Esophagus squamous epithelium (tissue), 5 donors: ENCODE measurements at regions not wholly inside any gene's neighbourhood (a gene's known extent, or its start where the extent isn't known, plus 50 kb on each side); places are given as distances from the start of the nearest gene placed in this dataset.

ENCODE experiments used
- DNase-seq: peaks from one replicate; lab custom pipeline; 2025; lab: John Stamatoyannopoulos, UW
- H3K27ac ChIP-seq, 4 donors: fragments of 200-600 bp; sonication (generic); one replicate each; pipeline ENCODE4 v1.5.1; 2016 to 2019; ENCODE audit warnings: mild to moderate bottlenecking in 1 of 4
- H3K27me3 ChIP-seq, 4 donors: fragments of 200-600 bp; sonication (generic); 1 replicate in 3 of 4; 2 replicates in 1 of 4; pipeline versions ENCODE4 v1.5.1 to v1.6.0; 2017 to 2021; ENCODE audit warnings: antibody characterized with exemption in 1 of 4
- H3K36me3 ChIP-seq, 3 donors: fragments of 200-600 bp; sonication (generic); one replicate each; pipeline ENCODE4 v1.5.1; 2016 to 2019
- H3K4me1 ChIP-seq, 3 donors: fragments of 200-600 bp; sonication (generic); one replicate each; pipeline ENCODE4 v1.5.1; 2017 to 2019
- H3K4me3 ChIP-seq, 4 donors: fragments of 200-600 bp; sonication (generic); 1 replicate in 3 of 4; 2 replicates in 1 of 4; pipeline ENCODE4 v1.5.1; 2016 to 2019; ENCODE audit warnings: mild to moderate bottlenecking in 2 of 4, moderate library complexity in 1 of 4
- H3K9me3 ChIP-seq, 3 donors: fragments of 200-600 bp; sonication (generic); one replicate each; pipeline ENCODE4 v1.5.1; 2016 to 2019
- POLR2A ChIP-seq, 4 donors: fragments of 450-650 bp; IDR thresholded peaks; one replicate each; pipeline ENCODE4 v1.6.1; 2017; ENCODE audit warnings: antibody characterized with exemption in 4 of 4, mild to moderate bottlenecking in 4 of 4, moderate library complexity in 3 of 4
- WGBS, 2 donors: methylation state at CpG; one replicate each; pipeline ENCODE4 v1.1.5; 2018; 5-methylcytosine and 5-hydroxymethylcytosine counted together
- intact Hi-C: fragments of 100-400 bp; cut with DNase I; formaldehyde crosslinking; loops from one replicate; pipeline ENCODE4 v1.15.0; 2022
- TF ChIP-seq, protein P1 (sequence below), 6 experiments: fragments of 450-650 bp in 4 of 6; fragments of 200-600 bp in 2 of 6; sonication (generic) in 2 of 6; IDR thresholded peaks; one replicate each; pipeline ENCODE4 v1.5.1; 2016 to 2019; ENCODE audit warnings: antibody characterized with exemption in 6 of 6, mild to moderate bottlenecking in 4 of 6, moderate library complexity in 4 of 6
- donor health status: DM: yes; HTN: yes; CAD: no.

- Histone ChIP-seq H3K4me1 (peaks cover 4 to 36% (median 16%) of the 10 kb centered on the region in 3 donors), H3K36me3 (no peaks in the 10 kb centered on the region), H3K27ac (peak overlapping the region in 3 of 4 donors; percentile 42 to 68 (median 57)), H3K4me3 (no peak overlapping the region), H3K27me3 (peaks cover 0 to 33% (median 0%) of the 10 kb centered on the region in 4 donors), H3K9me3 (no peaks in the 10 kb centered on the region)
- DNase-seq = no peak
- TF ChIP-seq, protein P1, sequence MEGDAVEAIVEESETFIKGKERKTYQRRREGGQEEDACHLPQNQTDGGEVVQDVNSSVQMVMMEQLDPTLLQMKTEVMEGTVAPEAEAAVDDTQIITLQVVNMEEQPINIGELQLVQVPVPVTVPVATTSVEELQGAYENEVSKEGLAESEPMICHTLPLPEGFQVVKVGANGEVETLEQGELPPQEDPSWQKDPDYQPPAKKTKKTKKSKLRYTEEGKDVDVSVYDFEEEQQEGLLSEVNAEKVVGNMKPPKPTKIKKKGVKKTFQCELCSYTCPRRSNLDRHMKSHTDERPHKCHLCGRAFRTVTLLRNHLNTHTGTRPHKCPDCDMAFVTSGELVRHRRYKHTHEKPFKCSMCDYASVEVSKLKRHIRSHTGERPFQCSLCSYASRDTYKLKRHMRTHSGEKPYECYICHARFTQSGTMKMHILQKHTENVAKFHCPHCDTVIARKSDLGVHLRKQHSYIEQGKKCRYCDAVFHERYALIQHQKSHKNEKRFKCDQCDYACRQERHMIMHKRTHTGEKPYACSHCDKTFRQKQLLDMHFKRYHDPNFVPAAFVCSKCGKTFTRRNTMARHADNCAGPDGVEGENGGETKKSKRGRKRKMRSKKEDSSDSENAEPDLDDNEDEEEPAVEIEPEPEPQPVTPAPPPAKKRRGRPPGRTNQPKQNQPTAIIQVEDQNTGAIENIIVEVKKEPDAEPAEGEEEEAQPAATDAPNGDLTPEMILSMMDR (IDR thresholded peaks at IDR 0.05) = no peak
- no peak for TF ChIP-seq POLR2A (IDR thresholded peaks at IDR 0.05)
- 48 to 84% methylated on average over 8 to 10 of the region's 13 CpGs for WGBS, 2 donors
- intact Hi-C loops = no loop called here
Measured at GRCh38 chr22:35479985-35480550, 60.6 kb upstream of the RASD2 start.

- TF ChIP-seq POLR2A (IDR thresholded peaks at IDR 0.05) = no peak
- TF ChIP-seq, protein P1 (IDR thresholded peaks at IDR 0.05) = no peak
- no peak for DNase-seq
- no peaks in the 10 kb centered on the region for H3K36me3 ChIP-seq
- intact Hi-C loops = no loop called here
- peaks cover 0 to 34% (median 0%) of the 10 kb centered on the region in 4 donors for H3K27me3 ChIP-seq
- no peaks in the 10 kb centered on the region for H3K9me3 ChIP-seq
- peaks cover 4 to 36% (median 16%) of the 10 kb centered on the region in 3 donors for H3K4me1 ChIP-seq
- H3K27ac ChIP-seq = peak overlapping the region in 3 of 4 donors; percentile 42 to 68 (median 57)
- peak overlapping the region in 1 of 4 donors; percentile 1 for H3K4me3 ChIP-seq
- 58 to 62% methylated on average over 13 to 15 of the region's 22 CpGs for WGBS, 2 donors
Measured at GRCh38 chr22:35480627-35481550, 59.7 kb upstream of the RASD2 start.

DNA sequence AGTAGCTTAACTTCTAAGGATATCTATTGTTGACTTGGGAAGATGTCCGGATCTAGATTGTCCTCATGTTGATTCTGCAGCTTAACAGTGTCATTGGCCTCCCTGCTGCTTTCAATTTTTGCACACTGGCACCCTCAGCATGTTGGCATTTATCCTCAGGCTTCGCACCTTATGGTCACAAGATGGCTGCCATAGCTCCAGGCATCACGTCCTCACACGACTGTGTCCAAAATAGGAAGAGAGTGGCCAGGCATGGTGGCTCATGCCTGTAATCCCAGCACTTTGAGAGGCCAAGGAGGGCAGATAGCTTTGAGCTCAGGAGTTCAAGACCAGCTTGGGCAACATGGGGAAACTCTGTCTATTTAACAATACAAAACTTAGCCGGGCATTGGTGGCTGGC is 58.3 kb upstream of the RASD2 start:
- peaks cover 0 to 39% (median 0%) of the 10 kb centered on the region in 4 donors for H3K27me3 ChIP-seq
- H3K36me3 ChIP-seq = no peaks in the 10 kb centered on the region
- intact Hi-C loops = no loop called here
- TF ChIP-seq POLR2A (IDR thresholded peaks at IDR 0.05) = no peak
- TF ChIP-seq, protein P1 (IDR thresholded peaks at IDR 0.05) = no peak
- H3K4me3 ChIP-seq = no peak overlapping the region
- WGBS, 2 donors = 86 to 100% methylated on average over 5 of the region's 5 CpGs
- peaks cover 4 to 36% (median 16%) of the 10 kb centered on the region in 3 donors for H3K4me1 ChIP-seq
- DNase-seq = no peak
- H3K27ac ChIP-seq = no peak overlapping the region
- H3K9me3 ChIP-seq = no peaks in the 10 kb centered on the region

- TF ChIP-seq, protein P1 (IDR thresholded peaks at IDR 0.05) = no peak
- no peak for TF ChIP-seq POLR2A (IDR thresholded peaks at IDR 0.05)
- Histone ChIP-seq H3K4me1 (peaks cover 4 to 32% (median 14%) of the 10 kb centered on the region in 3 donors), H3K27ac (no peak overlapping the region), H3K27me3 (peaks cover 0 to 43% (median 0%) of the 10 kb centered on the region in 4 donors), H3K36me3 (no peaks in the 10 kb centered on the region), H3K4me3 (no peak overlapping the region), H3K9me3 (no peaks in the 10 kb centered on the region)
- no peak for DNase-seq
- intact Hi-C loops = no loop called here
- 58 to 75% methylated on average over 5 to 6 of the region's 6 CpGs for WGBS, 2 donors
Measured at GRCh38 chr22:35482974-35483373, 57.7 kb upstream of the RASD2 start.

- Histone ChIP-seq H3K27me3 (peaks cover 0 to 49% (median 0%) of the 10 kb centered on the region in 4 donors), H3K27ac (no peak overlapping the region), H3K4me3 (no peak overlapping the region), H3K9me3 (no peaks in the 10 kb centered on the region), H3K4me1 (peaks cover 4 to 24% (median 8%) of the 10 kb centered on the region in 3 donors), H3K36me3 (no peaks in the 10 kb centered on the region)
- no peak for TF ChIP-seq POLR2A (IDR thresholded peaks at IDR 0.05)
- TF ChIP-seq, protein P1 (IDR thresholded peaks at IDR 0.05) = no peak
- DNase-seq = no peak
- WGBS, 2 donors = 46 to 70% methylated on average over 3 of the region's 3 CpGs
- intact Hi-C loops = no loop called here
Measured at GRCh38 chr22:35483730-35484129, 56.9 kb upstream of the RASD2 start.
